Kidney (tissue), 13 donors: ENCODE measurements at regions not wholly inside any gene's neighbourhood (a gene's known extent, or its start where the extent isn't known, plus 50 kb on each side); places are given as distances from the start of the nearest gene placed in this dataset.
A peak's percentile ranks its signal among the peaks of the same experiment; 100 is the strongest.

Source experiments
- DNase-seq, 5 donors: peaks; one replicate each; pipeline ENCODE4 v3.0.0-alpha.2; 2013 to 2020
- FAIRE-seq: peaks from 2 replicates; lab custom pipeline; 2012; peaks lifted over from hg19 to GRCh38; lab: Jason Lieb, UNC
- H3K27ac ChIP-seq, 2 donors: one replicate each; pipeline ENCODE4 v1.7.0; 2013; ENCODE audit warnings: low read depth in 2 of 2, low read length in 2 of 2, inconsistent platforms in 1 of 2
- H3K27me3 ChIP-seq: one replicate; pipeline ENCODE4 v1.7.1; 2013; ENCODE audit warnings: low read length, inconsistent platforms; ENCODE audit not compliant: control insufficient read depth, insufficient read depth
- H3K36me3 ChIP-seq, 3 donors: one replicate each; pipeline versions ENCODE4 v1.7.0 to v1.7.1; 2013; ENCODE audit warnings: low read length in 3 of 3, control low read depth in 1 of 3, inconsistent platforms in 1 of 3; ENCODE audit not compliant: insufficient read depth in 3 of 3, control insufficient read depth in 2 of 3
- H3K4me1 ChIP-seq, 3 donors: one replicate each; pipeline versions ENCODE4 v1.7.0 to v1.7.1; 2013; ENCODE audit warnings: low read length in 3 of 3, inconsistent platforms in 1 of 3, low read depth in 1 of 3; ENCODE audit not compliant: control insufficient read depth in 2 of 3, insufficient read depth in 2 of 3
- H3K4me3 ChIP-seq, 3 donors: one replicate each; pipeline versions ENCODE4 v1.7.0 to v1.8.1; 2013; ENCODE audit warnings: low read length in 3 of 3, control low read depth in 1 of 3, inconsistent platforms in 1 of 3
- H3K9ac ChIP-seq, 3 donors: one replicate each; pipeline versions ENCODE4 v1.7.0 to v1.7.1; 2013; ENCODE audit warnings: low read length in 3 of 3, control low read depth in 1 of 3, inconsistent platforms in 1 of 3
- H3K9me3 ChIP-seq, 3 donors: one replicate each; pipeline versions ENCODE4 v1.7.0 to v1.7.1; 2013; ENCODE audit warnings: low read length in 3 of 3, control low read depth in 1 of 3, inconsistent platforms in 1 of 3; ENCODE audit not compliant: control insufficient read depth in 2 of 3, insufficient read depth in 1 of 3
- CTCF ChIP-seq: IDR thresholded peaks from 3 replicates; pipeline ENCODE4 v1.5.1; 2012; ENCODE audit warnings: mild to moderate bottlenecking, moderate library complexity, borderline replicate concordance; ENCODE audit not compliant: insufficient read depth; ENCODE audit errors: extremely low read depth
- intact Hi-C: fragments of 100-400 bp; cut with DNase I; formaldehyde crosslinking; loops from one replicate; pipeline ENCODE4 v1.11.1; 2022
- donor health status: control.
- donor health status: control.
- donor health status: control.
- donor health status: control.
- donor health status: control.
- donor health status: DM: yes; HTN: yes; CAD: no.
- donor health status: Normal renal cell carcinoma (clear cell type).

GRCh38 chr17:62125307-62125706 is 60.2 kb upstream of the MED13 start:
- no peaks in the 10 kb centered on the region for H3K36me3 ChIP-seq
- no peaks in the 10 kb centered on the region for H3K4me1 ChIP-seq
- H3K4me3 ChIP-seq, result no peak overlapping the region
- intact Hi-C loops, result no loop called here
- DNase-seq (no peak), FAIRE-seq (no peak)
- H3K9me3 ChIP-seq, result no peaks in the 10 kb centered on the region
- H3K9ac ChIP-seq, result no peak overlapping the region
- H3K27me3 ChIP-seq, result no peaks in the 10 kb centered on the region
- no peak for TF ChIP-seq CTCF
- H3K27ac ChIP-seq, result no peak overlapping the region

GRCh38 chr17:62121025-62121730 is 56.1 kb upstream of the MED13 start:
- Histone ChIP-seq H3K9me3 (no peaks in the 10 kb centered on the region), H3K27ac (no peak overlapping the region), H3K4me3 (no peak overlapping the region), H3K9ac (no peak overlapping the region), H3K4me1 (no peaks in the 10 kb centered on the region), H3K27me3 (no peaks in the 10 kb centered on the region), H3K36me3 (no peaks in the 10 kb centered on the region)
- no peak for FAIRE-seq
- peak in 2 of 5 donors; percentile 20 to 25 for DNase-seq
- TF ChIP-seq CTCF, result no peak
- intact Hi-C loops, result no loop called here

- Histone ChIP-seq H3K36me3 (no peaks in the 10 kb centered on the region), H3K27ac (no peak overlapping the region), H3K27me3 (no peaks in the 10 kb centered on the region), H3K9ac (no peak overlapping the region), H3K4me1 (no peaks in the 10 kb centered on the region), H3K4me3 (no peak overlapping the region), H3K9me3 (no peaks in the 10 kb centered on the region)
- no peak for FAIRE-seq
- intact Hi-C loops, result no loop called here
- TF ChIP-seq CTCF, result no peak
- no peak for DNase-seq
Measured at GRCh38 chr17:62119373-62119772, 54.3 kb upstream of the MED13 start.
